ENCODE measurements at regions not wholly inside any gene's neighbourhood (a gene's known extent, or its start where the extent isn't known, plus 50 kb on each side); places are given as distances from the start of the nearest gene placed in this dataset.
A peak's percentile ranks its signal among the peaks of the same experiment; 100 is the strongest.

DNA sequence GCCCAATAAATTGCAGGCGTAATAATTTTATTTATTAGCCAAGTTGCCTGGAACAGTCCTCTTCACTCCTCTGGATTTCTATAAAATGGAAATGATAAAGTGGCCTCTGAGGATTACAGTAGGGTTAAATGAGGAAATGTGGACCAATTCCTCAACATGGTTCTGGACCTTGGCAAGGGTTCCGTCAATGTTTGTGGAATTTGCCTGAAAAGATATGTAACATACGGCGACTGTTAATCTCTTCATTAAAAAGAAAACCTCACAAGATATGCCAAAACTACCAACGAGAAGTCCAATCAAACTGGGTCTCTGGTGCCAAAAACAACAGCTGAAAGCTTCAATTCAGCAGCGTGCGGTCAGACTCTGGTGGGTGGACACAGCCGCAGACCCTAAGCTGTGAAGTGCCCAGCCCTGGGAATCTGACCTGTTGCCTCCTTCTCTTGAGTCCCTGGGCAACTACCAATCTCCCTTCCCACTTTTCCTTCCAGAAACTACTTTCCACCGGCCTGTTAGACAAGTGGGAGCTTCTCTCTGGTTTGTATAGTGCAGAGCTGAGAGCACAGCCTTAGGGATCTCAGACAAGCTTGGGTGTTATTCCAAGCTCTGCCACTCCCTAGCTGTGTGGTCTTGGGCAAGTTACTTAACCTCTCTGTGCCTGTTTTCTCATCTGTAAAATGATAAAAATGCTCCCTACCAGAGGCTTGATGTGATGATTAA is 190.5 kb upstream of the GSC start:
- DNase-seq (ENCODE audit: low read depth, low spot score), result peak; percentile 80

DNA sequence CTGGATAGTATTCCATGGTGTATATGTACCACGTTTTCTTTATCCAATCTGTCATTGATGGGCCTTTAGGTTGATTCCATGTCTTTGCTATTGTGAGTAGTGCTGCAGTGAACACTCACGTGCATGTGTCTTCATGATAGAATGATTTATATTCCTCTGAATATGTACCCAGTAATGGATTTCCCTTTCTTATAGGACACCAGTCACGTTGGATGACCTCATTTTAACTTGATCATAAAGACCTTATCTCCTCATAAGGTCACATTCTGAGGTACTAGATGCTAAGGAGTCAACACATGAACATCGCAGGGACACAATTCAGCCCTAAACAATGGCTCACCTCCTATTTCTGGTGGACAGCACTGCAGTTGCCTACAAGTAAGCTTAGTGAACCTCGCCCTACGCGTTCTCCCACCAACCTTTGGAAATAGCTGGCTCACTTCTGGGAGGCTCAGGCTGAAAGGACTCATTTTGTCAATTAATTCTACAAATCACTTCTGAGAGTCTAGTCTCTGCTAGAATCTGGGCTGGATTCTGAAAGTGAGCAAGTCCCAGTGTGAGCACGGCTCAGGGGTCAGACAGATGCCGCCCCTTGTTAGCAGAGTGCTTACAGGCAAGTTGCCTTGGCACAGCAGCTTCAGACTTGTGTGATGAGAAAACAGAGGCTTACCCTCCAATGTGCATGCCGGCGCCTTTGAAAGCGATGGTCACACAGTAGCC is 183.8 kb upstream of the GSC start:
- no peak for DNase-seq (ENCODE audit: low read depth, low spot score)

DNA sequence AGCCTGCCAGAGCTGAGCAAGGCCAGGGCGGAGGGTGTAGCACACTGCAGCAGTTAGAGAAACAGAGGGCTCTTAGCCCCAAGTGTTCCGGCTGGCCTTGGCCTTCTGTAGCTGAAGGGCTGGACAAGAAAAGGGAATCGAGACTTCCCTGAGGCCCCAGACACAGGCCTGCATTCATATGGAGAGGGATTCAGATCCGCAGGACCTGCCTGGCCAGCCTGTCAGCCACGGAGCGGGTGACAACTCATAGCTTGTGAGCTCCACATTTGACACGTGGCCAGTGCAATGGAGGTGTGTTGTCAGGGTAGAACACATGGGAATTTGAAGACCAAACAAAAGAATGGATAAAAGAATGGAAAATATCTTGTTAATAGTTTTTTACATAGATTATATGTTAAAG is 182.2 kb upstream of the GSC start:
- DNase-seq (ENCODE audit: low read depth, low spot score), result no peak

DNA sequence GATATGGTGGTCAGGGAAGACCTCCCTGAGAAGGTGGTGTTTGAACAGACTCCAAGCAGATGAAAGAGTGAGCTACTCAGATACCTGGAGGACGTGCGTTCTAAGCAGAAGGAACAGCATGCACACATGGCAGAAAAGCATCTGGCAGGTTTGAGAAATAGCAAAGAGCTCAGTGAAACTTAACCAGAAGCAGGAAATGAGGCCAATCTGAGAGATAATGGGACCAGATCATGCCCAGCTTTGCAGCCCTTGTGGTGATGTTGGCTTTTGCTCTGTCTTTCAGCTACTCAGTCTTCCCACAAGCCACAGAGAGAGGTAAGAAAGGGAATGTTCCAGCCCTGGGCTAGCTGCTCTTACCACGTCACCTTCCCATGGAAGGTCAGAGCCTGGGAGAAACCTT is 176.3 kb upstream of the GSC start:
- no peak for DNase-seq (ENCODE audit: low read depth, low spot score)

DNA sequence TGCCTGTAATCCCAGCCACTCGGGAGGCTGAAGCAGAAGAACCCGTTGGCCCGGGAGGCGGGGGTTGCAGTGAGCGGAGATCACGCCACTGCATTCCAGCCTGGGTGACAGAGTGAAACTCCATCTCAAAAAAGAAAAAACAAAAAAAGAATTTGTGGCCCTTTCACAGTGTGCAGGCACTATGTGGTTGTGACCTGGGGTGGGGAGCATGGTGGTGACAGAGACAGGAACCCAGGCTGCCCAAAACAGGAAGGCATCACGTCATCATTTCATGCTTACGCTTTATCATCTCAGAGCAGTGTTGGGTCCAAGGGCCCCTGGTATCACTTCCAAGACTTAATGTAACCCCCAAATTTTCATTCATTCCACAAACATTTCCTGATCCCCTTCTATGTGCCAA is 175.7 kb upstream of the GSC start:
- no peak for DNase-seq (ENCODE audit: low read depth, low spot score)

DNA sequence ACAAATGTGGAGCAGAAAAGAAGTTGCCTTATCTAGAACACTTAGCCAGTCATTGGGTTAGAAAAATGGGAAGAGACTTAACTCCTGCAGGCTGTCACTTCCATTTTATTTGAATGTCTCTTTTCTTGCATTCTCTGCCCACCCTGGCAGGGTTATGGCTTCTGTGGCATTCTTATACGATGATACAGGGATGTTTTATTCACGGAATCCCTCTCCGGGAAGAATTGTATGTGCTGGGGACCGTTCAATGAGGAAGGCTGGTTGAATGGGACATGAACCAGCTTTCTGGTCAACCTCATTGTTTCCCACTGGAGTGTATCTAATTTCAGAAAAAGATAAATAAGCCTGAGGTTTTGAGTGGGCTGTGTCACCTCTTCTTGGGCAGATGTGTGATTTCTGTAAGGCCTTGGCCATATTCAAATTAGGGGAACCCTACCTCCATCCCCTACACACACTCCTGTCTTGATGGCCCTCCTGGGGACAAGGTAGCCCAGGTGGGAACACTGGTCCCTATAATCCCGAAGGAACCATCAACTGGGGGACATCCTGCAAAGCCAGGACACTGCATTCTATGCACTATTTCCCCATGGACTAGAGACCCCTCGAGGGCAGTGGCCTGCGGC is 174.8 kb upstream of the GSC start:
- peak; percentile 61 for DNase-seq (ENCODE audit: low read depth, low spot score)

DNA sequence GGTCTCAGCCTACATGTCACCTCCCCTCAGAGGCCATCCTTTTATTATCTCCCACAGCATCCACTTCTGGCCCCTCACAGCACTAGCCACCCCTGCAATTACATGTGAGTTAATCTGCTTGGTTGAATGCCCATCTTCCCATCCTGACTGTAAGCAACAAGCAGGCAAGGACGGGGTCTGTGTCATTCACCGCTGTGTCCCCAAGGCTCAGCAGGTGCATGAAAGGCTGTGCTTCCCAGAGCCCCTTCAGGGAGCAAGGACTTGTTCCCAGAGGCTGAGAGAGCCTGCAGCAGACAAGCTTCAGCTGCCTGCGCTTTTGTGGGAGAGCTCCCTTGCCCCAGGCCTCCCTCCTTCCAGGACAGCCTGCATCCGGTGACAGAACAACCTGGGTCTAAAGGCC is 172.7 kb upstream of the GSC start:
- no peak for DNase-seq (ENCODE audit: low read depth, low spot score)

DNA sequence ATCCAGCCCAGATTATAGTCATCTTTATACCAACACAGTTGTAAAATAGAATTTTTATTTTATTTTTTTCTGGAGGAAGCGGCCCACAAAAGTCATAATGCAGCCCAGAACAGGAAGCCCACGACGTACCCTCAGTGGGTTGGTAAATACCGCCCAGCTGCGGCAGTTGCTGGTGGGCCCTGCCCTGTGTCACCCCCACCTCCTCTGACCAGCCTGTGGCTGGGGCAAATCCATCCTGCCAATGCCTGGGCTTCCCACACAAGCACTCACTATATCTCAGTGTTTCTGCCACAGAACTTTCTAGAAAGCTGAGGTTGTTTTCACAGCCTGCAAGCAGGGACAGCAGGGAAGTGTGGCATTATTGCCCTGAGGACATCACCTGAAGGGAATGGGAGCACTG is 171.4 kb upstream of the GSC start:
- no peak for DNase-seq (ENCODE audit: low read depth, low spot score)

DNA sequence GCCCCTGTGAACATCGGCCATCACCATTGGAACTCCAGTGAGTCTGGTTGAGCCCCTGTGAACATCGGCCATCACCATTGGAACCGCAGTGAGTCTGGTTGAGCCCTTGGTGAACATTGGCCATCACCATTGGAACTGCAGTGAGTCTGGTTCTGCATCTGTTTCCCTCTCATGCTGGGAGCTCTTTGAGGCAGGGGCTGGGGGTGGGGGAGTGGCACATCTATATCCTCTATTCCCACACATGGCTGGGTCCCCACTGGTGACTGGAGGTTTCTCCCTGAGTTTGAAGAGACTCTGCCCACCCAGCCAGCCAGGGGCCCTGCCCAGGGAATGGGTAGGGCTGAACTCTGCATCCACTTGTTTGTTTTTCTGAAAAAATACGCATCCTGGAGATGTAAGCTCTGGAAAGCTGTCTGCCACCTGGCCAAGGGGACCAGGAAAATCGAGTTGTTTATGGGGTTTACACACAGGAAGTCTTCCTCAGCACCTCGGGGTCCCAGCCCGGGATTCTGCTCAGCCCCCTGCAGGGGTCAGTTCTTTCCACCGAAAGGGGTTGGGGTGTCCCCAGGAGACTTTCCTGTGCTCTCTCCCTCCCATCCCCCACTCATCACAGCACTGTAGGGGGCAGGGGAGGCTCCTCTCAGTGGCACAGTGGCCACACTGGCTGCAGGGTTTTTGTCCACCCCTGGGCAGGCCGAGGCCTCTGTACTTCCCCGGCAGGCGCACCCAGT is 170.5 kb upstream of the GSC start:
- DNase-seq (ENCODE audit: low read depth, low spot score), result no peak

DNA sequence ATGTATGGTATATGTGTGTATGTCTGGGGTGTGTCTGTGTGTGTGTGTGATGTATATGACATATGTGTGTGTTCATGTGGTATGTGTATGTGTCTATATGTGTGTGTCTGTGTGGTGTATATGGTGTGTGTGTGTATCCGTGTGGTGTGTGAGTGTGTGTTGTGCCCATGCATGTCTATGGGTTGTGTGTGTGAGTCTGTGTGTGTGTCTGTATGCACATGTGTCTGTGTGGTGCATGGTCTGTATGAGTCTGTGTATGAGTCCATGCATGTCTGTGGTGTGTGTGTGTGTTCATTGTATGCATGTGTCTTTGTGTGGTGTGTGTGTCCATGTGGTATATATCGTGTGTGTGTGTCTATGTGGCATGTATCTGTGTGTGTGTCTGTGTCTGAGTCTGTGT is 168.1 kb upstream of the GSC start:
- no peak for DNase-seq (ENCODE audit: low read depth, low spot score)

DNA sequence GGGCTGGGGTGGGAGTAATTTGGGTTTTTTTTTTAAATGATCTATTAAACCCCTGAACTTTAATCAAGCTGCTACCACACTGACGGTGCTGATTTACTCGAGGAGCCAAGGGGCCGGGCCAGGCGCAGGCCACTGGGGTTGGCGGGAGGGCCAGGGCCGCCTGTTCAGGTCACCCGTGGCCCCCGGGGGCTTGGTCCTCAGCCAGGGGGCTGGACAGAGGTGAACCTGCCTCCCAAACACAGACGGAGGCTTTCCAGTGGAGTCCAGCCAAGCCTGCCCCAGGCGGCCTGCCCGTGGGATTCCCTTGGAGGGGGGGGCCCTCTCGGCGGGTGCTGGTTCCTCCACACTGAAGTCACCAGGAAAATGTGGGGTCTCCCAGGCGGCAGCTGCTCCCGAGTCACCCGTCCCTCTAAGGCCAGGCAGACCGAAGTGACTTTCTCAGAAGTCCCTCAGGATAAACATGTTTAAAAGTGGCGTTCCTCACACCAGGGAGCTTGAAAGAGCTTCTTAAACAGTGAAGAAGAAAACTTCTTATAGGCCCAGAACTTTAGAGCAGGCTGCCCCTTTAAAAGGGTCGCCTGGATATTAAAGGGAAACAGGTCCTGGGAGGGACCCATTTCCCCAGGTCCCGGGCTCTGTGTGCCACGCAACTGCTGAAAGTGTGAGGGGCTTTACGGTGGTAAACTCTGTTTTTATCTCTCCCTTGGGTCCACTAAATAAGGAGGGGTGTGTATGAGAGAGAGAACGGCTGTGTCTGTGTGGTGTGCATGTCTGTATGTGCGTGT is 167.2 kb upstream of the GSC start:
- peak; percentile 47 for DNase-seq (ENCODE audit: low read depth, low spot score)

DNA sequence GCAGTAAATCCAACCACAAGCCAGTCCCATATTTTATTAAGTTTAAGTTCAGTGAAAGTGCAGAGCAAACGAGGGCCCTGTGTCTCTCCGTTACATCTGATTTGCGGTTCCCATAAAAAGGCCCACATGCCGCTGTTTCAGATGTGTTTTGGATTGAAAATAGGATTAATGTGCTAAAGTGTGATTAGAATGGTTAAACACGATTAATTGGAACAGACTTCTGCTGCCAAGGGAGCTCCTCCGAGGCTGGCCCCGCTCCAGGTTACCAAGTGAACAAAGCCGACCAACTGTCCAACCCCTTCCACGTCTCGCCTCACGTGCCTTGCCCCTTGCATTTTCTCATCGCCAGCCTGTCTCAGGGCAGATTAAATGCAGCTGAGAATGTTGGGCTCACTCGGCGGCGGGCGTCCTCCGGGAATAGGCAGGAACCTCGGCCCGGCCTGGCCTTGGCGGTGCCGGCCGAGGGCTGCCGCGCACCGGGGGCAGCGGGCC is 166.5 kb upstream of the GSC start:
- DNase-seq (ENCODE audit: low read depth, low spot score), result peak; percentile 88

DNA sequence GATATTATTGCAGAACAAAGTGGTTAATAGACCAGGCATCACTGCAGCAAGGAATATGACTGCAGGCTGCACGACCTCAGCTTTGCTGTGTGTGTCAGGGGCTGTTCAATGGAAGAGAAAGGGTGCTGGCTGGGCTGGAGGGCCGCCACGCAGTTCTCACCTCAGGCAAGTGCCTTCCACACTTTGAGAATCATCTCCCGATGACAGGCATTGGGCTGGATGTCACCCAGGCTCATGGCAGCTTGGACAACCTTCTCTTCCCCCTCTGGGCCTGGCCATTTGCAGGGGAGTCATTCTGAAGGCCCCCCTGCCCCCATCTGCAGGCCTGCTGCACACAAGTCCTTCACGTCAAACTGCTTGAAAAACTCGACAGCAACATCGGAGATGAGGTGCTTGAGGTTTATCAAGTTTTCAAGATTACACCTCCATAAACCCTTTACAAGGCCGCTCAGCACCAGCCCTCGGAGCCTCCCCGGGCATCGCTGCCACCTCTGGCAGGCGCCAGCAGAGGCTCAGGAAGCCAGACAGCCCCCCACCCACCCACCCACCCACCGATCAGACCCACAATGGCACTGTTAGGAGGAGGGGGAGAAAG is 165.9 kb upstream of the GSC start:
- DNase-seq (ENCODE audit: low read depth, low spot score), result no peak

DNA sequence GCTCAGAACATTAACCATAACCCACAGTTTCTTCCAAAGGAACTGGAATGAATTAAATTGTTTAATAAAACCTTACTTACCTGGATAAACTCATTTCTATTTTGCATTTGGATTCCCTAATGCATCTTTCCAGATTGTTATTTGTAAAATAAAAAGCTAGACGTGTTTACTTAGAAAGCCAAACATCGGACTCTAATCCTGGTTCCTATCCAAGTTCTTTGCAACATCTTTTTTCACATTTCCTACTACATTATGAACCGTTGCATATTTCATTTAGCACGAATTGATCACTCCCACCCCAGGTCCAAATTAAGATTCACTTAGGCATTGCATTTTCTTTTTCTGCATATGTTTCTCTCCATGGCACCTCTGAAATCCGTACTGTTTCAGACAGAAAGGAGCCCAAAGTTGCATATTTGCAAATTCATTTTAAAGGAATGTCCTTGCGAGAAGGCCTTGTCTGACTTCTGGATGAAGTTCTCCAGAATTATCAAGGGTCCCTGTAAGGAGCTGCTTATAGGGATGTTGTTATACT is 164.4 kb upstream of the GSC start:
- DNase-seq (ENCODE audit: low read depth, low spot score), result no peak

DNA sequence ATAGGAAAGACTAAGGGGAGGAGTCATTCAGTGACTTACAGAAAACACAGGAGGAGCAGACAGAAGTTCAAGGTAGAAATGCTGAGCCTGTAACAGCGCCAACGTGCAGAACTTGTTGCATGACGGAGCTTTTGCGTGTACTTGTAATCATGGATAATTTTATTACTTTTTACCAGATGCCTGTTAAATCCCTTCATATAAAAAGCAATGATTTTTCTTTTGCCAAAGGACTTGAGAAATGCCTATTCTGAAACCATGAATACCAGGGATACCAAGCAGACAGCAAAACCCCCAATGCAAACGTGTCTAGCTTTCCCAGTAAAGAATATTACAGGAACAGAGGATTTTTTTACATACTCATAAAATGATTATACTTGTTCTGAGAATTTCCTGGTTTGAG is 163.6 kb upstream of the GSC start:
- DNase-seq (ENCODE audit: low read depth, low spot score), result no peak

DNA sequence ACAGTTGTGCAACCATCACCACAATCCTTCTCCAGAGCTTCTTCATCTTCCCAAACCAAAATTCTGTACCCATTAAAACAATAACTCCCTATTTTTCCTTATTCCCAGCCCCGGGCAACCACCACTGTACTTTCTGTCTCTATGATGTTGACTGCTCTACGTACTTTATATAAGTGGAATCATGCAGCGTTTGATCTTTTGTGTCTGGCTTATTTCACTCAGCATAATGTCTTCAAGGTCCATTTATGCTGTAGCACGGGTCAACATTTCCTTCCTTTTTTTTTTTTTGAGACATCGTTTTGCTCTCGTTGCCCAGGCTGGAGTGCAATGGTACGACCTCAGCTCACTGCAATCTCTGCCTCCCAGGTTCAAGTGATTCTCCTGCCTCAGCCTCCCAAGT is 162.7 kb upstream of the GSC start:
- DNase-seq (ENCODE audit: low read depth, low spot score), result no peak

DNA sequence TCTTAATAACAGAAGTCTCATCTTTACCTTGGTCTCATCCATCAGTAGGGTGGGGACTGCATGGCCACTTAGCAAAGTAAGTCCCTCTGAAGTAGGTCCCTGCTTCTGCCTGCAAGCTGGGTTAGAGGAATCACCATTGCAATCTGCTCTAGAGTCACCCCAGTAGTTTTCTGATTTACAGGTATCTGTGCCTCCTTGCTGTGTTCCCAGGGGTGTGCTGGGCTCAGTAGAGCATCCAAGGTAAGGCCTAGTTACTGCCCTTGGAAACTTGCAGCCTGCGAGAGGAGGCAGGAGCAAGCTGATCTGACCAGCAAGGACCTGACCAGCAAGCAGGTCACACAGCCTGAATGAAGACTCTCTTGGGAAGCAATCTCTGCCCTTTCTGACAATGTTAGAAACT is 160.8 kb upstream of the GSC start:
- DNase-seq (ENCODE audit: low read depth, low spot score), result no peak

DNA sequence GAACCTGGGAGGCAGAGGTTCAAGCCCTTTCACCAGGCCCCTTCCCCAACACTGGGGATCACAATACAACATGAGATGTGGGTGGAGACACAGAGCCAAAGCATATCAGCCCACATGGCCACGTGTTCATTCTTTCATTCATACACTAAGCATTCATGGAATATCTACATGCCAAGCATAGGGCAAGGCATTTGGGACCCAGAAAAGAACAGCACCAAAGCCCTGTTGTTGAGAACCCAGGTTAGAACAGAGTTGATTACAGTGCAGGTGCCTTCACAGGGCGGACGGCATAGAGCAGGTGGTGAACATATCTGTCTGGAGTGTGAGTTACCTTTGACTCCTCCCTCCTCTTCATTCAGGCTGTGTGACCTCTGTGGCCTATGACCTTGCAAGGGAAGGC is 159.4 kb upstream of the GSC start:
- no peak for DNase-seq (ENCODE audit: low read depth, low spot score)

DNA sequence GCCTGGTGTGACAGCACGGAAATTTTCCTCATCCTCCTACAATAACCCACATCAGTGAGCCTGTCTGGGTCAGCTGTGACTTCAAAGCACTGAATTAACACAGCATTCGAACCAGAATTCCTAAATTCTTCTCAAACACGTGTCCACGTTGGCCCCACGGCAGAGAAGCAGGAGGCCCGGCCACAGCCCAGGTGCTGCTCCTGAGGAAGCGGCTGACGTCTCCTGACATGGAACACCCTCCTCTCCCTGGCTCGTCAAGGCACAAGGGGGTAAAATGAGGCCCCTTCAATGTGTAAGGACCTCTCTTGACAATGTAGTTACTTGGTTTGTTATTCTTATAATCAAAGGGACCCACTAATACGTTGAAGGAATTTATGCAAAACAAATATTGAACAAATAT is 156.3 kb upstream of the GSC start:
- no peak for DNase-seq (ENCODE audit: low read depth, low spot score)

DNA sequence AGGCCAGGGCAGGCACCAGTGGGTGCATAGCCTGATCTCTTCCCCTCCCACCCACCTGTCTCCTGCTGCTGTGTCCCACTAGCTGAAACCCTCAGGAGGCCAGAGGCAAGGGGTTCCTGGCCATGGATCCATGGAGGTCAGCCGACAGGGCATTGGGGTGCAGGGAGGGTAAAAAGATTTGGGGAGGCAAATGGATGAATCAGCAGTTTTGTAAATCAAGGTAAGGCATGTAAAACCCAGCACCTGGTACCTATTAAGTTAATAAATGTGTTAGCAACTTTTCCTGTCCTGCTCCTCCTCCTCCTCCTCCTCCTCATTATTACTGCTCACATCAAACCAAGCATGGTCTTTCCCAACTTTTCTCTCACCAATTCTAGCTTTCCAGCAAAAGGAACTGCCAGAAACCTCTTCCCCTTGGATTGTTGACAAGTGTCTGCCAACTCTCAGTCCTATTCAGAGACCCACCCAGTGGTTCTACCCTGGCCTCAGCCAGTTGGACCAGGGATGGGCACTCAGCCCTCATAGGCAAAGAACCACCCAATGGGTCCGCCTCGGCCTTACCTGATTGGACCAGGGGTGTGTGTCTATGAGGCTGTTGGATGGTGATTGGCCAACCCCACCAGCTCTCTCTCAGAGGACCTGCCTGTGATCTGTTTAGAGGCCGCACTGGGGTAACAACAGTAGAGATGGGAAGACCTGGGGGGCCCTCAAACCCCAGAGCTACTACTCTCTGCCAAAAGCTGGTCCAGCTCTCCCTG is 155.7 kb upstream of the GSC start:
- no peak for DNase-seq (ENCODE audit: low read depth, low spot score)
